CD4-positive, alpha-beta T cell treated with Interleukin-6 for 4 hours (primary cell): ENCODE measurements at regions not wholly inside any gene's neighbourhood (a gene's known extent, or its start where the extent isn't known, plus 50 kb on each side); places are given as distances from the start of the nearest gene placed in this dataset.

Experiments used
- DNase-seq: peaks from one replicate; pipeline ENCODE4 v3.0.0-alpha.2; 2020; ENCODE audit warnings: mixed read lengths

DNA sequence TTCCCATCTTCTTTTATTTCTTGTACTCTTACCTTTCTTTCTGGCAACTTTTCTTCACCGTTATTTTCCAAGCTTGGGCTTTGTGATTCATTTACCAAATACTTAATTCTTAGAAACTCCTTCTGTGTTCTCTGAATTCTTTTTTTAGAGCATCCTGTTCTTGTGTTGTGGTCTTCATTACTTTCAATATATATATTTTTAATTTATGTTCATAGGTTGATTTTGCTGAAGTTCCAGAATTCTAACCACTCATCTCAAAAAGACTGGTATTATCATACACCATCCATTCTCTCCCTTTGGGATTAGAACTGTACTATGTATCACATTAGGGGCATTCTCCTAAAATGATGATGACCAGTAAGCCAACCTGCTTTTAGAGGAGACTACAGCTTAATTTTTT lies 362.3 kb upstream of the CBLB start:
- DNase-seq: no peak

DNA sequence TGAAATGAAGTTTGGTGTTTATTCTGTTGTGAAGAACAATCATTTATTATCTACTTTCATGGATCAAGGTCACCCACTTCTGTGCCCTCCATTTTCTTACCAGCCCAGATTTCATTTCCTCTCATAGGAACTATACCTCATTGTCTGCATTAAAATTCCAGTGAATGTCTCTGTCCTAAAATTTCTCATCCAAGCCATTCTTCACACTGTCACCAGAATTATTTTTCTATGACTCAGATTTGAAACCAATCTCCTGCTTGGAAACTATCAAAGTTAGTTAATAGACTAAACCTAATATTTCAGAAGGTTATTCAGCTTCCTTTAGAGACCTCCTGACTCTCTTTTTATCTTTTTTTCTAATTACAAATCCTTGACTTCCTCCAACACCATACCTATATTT lies 364.1 kb upstream of the CBLB start:
- DNase-seq: no peak

DNA sequence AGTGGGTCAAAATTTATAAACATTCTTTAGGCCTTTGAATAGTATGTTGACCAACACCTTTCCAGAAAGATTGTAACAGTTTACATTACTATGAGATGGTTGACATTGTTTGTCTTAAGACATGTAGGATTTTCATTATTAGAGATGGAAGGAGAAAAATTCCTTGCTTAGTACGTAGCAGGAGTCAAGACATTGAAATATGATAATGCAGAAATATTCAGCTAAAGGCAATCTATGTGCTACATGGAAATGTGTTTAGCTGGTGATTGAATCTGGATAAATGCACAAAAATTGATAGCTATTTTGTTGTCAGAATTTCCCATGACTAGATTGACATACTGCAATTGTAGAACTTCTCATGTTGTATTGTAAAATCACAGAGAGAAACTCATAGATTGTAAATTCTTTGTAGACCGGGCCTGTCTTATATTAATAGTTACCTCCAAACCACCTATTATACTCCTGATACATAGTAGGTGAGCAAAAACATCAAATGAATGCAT lies 370.4 kb upstream of the CBLB start:
- no peak for DNase-seq

DNA sequence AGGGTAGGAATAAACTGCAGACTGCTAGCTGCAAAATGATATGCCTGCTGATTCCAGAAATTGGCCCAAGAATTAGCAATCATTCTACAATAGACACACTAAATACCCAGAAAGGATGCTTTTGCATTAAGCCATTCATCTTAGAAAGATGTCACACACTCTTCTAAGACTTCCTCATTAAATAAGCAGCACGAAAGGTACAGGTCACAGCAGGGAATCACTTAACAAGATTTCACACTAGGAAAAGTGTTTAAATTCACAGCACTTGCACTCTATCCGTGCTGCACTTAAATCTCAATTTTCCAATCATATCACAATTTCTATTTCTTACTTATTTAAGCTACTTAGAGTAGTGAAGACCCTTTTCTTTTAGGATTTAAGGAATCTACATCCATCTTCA lies 372.8 kb upstream of the CBLB start:
- DNase-seq: no peak

DNA sequence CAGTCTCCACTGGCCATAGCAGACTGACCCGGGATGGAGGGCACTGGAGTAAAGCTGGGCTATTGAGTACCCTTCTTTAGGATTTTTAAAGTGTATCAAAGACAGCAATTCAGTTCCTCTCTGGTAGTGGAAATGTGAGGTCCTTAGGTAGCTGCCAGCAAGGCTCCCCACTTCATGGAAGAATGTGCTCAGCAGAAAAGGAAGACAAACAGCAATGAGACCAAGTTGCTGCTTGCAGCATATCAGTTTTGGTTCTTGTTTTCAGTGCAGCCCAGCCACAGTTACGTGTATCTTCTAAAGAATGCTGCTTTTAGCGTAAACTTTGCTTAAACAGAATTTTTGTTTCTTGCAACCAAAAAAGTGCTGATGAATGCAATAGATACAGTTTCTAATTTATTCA lies 374.0 kb upstream of the CBLB start:
- DNase-seq: no peak

DNA sequence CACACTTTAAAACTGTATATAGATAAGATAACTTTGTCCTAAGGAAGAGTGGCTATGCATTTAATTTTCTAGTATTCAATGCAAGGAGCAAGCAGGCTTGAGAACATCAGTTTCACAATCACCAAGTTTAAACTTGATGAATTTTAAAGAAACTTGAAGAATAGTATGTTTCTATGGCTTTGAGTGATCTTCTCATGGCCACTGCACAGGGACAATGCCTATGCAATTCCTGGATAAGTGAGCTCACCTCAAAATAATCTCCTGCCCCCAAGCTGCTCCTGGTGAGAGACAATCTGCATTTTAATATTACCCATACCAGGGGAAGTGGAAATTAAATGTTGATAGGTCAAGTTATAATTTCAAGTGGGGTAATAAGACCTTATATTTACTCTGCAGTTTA lies 376.6 kb upstream of the CBLB start:
- DNase-seq: no peak

DNA sequence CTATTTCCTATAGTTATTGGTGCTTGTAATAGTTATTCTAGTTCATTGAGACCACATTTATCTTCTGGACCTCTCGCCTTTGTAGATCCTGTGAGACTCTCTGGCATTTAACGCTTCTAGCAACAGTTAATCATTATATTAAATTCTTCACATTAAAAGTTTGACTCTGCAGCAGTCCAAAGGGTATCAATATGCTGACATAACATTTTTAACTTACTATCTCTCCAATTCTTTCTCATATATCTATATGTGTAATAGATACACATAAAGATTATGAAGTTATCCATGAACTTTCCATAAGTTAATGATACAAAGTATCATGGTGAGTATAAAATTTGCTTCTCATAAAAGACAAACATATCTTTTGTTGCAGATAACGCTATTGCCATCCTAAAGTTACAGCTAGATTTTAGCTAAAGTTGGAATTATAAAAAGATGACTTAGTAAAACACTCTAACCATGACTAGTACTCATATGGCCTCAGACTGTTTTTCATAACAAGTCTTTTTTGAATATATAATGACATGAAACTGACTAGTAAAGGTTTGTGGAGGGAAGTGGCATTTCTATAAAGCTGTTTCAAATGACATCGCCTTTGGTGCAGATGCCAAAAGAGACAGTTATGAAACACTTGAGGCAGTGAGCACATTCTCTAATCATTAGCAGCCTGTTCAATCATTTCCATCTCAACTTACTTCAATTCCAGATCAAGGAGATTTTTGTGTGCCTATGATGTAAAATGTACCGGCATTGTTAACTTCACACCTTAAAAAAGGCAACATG lies 379.3 kb upstream of the CBLB start:
- no peak for DNase-seq

DNA sequence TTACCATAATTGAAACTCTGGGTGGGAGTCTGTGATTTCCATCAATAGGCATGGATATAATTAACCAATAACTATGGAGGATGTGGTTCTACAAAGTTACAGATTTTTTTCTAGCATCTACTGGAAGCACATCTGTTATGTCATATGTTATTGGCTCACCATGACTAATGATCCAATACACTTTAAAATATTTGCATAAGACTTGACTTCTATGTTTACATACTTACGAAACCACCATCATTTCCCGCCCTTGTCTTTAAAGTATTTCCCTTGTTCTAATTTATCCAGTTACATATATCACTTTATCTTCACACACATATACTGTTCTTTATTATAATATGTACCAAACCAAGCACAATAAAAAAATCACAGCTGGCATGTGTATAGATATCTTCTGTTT lies 380.3 kb upstream of the CBLB start:
- no peak for DNase-seq

DNA sequence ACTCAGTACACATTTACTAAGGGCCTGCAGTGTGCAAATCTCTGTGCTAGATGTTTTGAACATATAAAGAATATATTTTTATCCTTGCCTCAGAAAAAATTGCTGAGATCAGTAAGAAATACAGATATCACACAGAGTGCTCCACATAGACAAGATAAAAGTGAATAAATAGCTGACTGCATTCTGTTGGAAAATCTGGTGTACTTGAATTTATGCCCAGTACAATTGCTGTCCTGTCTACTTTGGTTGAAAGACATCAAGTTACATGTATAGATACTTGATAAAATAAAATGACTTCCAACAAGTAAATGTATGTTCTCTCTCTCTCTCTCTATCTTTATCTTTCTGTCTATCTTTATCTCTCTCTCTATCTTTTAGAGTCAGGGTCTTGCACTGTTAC lies 381.2 kb upstream of the CBLB start:
- DNase-seq: no peak

DNA sequence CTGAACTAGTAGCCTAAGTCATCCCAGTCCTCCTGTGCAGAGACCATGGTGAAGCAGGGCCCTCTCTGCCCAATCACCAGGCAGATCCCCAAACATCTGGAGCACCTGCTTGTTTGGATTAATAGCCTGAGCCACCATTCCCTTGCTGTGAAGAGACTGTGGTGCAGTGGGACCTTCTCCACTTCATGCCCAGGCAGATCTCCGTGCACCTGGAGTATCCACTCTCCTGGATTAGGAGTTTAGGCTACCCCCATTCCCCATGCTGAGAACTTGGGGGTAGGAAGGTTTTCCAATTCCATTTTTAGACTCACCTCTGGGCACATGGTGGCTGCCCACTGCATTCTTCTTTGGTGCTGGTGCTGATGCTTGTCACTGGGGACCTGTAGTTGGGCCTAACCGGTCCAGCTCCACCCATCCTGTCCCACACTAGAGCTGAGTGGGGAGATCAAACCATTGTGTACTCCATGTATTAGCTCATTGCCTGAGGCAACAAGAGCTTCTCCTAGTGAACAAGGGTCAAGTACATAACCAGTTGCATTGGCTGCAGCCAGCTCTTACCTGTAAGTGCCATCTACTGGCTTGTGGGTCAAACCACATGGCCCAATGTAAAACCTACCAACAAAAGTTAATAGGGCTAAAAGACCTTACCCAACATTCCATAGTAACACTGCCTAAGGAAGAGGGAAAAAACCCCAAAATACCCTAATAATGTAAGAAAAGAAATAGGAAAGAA lies 382.5 kb upstream of the CBLB start:
- DNase-seq: no peak

DNA sequence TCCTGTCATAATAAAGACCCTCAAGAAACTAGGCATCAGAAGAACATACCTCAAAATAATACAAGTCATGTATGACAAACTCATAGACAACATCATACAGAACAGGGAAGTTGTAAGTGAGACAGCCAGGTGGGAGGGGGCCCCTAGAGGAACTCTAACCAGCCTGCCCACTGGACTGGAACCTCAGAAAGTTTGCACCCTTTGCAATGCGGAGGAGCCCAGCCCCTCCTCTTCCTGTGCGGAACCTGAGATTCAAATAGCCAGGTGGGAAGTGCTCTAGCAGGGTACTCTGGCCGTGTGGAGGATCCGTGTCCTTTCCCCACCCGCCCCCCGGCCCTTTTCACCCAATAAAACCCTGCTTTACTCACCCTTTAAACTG lies 387.0 kb upstream of the CBLB start:
- DNase-seq: no peak

DNA sequence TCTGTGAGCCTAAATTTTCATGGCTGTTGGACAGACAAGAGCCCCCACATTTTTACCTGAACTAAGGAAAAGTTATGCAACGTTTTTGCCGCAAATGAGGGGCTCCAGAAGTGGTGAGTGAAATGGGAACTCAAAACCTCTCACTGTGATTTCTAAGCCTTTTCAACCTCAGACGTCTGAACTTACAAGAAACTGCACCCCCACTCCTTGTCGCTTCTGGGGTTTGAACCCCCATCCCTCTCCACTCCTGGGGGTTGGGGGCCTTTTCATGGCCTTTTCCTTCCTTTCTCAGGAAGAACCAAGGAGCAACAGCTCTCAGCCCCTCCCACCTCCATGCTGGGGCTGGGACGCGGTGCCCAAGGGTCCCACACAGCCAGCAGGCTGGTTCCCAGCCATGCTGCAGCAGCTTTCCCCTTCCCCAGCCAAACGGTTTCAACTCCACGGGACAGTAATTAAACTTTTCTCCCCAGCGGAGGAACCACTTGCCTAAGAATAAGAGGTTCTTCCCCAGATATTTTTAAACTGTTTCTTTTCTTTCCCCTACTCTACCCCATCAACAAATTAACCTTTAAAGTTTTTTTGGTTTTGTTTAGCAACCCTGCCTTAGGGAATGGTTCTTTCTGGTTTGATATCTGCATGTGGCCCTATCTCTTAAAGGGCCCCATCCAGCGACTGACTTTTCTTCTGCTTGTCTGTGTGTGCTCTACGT lies 387.6 kb upstream of the CBLB start:
- DNase-seq: no peak

DNA sequence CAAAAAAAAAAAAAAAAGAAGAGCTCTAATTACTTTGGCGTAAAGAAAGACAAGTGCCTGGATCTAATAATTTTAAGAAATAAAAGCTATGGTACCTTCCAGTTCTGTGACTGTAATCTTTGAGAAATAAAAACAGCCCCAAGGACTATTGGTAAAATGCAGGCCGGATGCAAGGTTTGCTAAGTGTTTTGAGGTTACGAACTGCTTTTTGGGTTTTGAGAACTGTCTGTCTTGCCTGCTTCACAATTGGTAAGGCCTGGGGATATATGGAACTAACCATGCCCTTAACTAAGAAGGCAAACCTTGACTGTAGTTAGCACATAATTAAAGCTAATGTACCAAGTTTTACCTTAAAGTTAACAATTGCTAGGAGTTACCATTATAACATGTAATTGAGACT lies 388.4 kb upstream of the CBLB start:
- no peak for DNase-seq

DNA sequence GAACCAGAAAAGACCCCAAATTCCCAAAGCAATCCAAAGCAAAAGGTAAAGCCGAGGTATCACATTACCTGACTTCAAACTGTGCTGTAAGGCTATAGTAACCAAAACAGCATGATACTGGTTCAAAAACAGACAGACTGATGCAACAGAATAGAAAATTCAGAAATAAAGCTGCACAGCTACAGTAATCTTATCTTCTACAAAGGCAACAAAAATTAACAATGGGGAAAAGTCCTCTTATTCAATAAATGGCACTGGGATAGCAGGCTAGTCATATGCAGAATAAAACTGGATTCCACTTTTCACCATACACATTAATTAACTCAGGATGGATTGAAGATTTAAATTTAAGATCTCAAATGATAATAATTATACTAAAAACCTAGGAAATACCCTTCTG lies 392.6 kb upstream of the CBLB start:
- DNase-seq: no peak

DNA sequence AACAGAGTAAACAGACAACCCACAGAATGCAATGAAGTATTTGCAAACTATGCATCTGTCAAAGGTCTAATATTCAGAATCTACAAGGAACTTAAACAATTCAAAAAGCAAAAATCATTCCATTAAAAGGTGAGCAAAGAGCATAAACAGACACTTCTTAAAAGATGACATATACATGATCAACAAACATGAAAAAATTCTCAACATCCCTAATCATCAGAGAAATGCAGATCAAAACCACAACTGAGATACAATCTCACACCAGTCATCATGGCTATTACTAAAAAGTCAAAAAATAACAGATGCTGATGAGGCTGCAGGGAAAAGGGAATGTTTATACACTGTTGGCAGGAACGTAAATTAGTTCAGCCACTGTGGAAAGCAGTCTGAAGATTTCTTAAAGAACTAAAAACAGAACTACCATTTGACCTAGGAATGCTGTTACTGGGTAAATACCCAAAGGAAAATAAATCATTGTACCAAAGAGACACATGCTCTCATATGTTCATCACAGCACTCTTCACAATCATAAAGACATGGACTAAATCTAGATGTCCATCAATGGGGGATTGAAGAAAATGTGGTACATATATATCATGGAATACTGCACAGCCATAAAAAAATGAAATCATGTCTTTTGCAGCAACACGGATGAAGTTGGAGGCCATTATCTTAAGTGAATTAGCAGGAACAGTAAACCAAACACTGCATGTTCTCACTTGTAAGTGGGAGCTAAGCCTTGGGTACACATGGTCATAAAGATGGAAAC lies 393.3 kb upstream of the CBLB start:
- no peak for DNase-seq

DNA sequence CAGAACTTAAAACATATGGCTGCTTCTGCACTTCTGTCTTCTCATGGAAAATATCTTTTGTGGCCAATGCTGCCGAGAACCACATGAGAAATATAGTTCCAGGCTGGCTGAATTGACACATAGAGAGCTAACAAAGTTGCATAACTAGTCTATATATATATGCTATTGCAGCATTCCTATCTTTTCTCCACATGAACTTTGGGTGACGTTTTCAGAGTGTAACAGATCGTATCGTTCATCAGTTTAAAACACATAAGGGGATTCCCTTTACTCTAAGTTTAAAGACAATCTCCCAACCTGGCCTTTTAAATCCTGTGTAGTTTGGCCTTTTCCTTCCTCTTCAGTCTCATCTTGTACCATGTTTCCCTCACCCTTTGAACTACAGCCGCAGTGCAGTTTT lies 394.2 kb upstream of the CBLB start:
- no peak for DNase-seq

DNA sequence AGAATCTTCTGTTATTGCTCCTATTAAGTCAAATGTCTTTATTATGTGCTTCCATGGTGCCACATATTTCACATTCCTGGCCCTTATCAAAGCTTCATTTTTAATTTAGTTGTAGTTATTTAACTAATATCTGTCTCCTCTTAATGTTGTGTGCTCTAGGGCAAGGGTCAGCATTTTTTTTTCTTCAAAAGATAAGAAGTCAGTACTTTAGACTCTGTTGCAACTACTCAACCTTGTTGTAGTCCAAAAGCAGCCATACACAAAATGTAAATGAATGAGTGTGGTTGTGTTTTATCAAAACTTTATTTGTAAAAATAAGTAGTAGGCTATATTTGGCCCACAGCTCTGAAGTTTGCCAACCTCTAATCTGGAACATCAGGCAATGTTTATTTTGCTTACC lies 394.7 kb upstream of the CBLB start:
- DNase-seq: no peak

DNA sequence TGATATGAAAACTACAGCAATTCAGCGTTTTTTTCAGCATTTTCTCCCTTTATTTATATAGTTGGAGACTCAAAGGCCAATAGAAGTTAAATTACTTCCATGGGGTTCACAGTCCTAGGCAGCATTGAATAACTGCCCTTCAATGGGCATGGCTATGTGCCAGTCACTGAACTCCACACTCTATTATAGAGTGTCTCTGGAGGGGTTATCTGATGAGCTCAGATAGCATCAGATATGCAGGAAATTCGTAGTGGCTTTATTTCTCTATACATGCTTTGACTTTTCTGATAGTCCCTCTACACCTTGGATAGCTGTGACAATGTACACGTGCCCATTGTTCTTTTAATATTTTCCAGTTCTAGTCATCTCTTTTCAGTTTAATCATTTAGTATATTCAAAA lies 396.9 kb upstream of the CBLB start:
- DNase-seq: no peak

DNA sequence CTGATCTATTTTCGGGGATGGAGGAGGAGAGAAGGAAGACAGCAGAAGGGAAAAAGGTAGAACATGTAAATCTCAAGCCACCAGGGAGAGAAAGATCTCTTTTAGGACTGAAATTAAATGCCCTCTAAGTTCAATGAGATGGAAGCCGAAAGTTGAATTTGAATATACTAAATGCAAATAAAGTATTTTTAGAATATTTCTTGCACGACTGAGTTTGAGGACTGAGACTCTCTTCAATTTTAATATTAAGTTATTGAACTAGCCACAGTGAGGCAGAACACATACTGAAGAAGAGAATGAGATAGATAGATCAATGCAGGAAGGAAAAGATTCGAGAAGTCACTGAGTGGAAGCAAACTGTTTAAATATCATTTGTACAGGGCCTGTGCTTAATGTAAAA lies 399.9 kb upstream of the CBLB start:
- DNase-seq: no peak

DNA sequence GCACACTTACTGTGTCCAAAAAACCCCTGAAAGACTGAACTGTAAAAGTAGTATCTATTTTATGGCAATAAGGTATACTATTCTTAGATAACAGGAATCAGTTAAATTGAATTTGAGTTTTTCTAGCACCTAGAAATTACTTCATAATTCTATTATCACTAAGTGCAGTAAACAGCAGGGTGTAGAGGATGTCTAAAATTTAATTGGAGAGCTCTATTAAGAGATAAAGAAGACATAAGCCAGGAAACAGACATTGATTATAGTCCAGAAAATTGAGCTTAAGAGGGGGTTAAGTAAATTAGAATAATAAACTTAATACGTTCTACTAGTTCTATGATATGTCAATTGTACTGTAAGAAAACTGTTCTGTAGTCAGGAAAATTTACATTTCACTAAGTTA lies 403.5 kb upstream of the CBLB start:
- no peak for DNase-seq

DNA sequence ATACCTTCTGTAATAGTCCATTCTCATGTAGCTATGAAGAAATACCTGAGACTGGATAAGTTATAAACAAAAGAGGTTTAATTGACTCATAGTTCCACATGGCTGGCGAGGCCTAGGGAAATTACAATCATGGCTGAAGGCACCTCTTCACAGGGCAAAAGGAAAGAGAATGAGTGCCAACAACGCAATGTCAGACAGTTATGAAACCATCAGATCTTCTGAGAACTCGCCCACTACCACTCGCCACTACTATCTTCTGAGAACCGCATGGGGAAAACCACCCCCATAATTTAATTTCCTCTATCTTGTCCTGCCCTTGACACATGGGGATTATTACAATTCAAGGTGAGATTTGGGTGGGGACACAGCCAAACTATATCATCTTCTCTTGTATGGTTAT lies 406.8 kb upstream of the CBLB start:
- no peak for DNase-seq

DNA sequence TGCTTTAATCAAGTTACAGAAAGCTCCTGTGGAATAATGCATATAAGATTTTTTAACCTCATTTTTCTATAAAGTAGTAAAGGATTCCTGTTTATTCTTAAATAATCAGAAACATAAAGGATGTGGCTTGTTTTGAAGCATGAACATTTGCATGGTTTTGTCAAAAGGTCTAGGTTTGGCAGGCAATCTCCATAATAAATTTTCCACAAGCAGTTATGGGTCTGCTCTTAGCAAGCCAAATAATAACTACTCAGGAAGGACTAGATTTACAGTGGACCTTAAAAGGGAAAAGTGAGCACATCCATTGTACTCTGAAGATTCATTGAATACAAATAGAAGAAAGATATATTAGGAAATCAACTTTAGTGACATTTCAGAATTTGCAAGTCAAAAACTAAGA lies 407.3 kb upstream of the CBLB start:
- no peak for DNase-seq
